ENCODE measurements at regions not wholly inside any gene's neighbourhood (a gene's known extent, or its start where the extent isn't known, plus 50 kb on each side); places are given as distances from the start of the nearest gene placed in this dataset.
"Not testable (repeated sequence)": the region's sequence is repeated elsewhere in the genome, so short reads cannot be mapped to it uniquely, and the experiment has no call there.

DNA sequence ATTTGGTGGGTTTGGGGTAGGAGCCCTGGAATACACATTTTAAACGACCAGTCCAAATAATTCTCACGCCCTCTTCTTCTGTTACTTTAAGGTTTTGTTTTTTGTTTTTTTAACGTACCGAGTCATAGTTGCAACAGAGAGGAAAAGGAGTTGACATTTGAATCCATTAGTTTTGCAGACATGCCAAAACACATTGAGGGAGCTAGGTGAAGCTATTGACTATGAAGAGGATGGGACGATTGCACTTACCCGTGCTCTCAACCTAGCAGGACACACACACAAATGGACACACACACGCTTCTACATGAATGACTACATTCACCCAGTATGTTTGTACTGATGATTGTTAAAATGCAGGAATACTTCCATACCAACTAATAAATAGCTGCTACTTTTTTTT, 54.3 kb upstream of the CIT start:
- no peak for DNase-seq

- DNase-seq: no peak
These were observed 55.8 kb upstream of the CIT start for GRCh38 chr12:119932921-119933320.

GRCh38 chr12:119934780-119935179, 54.3 kb upstream of the BICDL1 start:
- DNase-seq: not testable (repeated sequence)

DNA sequence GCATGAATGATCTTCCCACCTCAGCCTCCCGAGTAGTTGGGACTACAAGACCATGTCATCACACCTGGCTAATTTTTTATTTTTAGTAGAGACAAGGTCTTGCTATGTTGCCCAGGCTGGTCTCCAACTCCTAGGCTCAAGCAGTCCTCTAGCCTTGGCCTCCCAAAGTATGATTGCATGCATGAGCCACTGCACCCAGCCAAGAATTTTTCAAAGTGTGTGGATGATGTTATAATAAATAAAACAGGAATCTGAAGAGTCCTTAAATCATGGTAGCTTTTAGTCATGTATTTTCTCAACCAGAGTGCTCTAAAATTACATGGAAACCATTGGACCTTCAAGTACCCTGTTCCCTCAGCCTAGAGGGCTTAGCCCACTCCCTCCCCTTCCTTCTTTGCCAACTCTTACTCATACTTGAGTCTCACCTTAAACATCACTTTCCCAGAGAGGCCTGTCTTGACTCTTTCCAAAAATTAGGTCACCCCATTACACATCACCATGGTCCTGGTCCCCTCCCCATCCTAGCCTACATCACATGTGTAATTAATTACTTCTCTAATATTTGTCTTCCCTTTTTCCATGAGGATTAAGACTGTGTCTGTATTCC, 52.2 kb upstream of the BICDL1 start:
- no peak for DNase-seq

DNA sequence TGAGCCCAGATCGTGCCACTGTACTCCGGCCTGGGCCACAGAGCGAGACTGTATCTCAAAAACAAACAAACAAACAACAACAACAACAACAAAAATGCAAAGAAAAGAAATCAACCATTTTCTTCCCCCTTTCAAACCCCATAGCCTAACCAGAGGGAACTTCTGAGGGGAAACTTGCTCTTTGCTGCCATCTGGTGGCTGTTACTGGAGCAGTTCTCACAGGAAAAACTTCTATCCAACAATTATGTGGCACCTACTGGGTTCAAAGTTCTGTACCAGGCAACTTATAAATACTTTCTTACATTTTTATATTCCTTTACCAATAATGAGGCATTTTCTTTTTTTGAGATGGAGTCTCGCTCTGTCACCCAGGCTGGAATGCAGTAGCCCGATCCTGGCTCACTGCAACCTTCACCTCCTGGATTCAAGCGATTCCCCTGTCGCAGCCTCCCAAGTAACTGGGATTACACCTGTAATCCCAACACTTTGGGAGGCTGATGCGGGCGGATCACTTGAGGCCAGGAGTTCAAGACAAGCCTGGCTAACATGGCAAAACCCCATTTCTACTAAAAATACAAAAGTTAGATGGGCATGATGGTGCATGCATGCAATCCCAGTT, 50.9 kb upstream of the BICDL1 start:
- DNase-seq: peak; percentile 58

All from stimulated activated CD4-positive, alpha-beta T cell treated with anti-CD3 and anti-CD28 coated beads, Interleukin-1b, Interleukin-23, amount 100 ng/mL, for 48 hours (primary cell).